GM10266 (cell line): ENCODE measurements at regions not wholly inside any gene's neighbourhood (a gene's known extent, or its start where the extent isn't known, plus 50 kb on each side); places are given as distances from the start of the nearest gene placed in this dataset.

ENCODE experiments used
- DNase-seq: peaks from one replicate; pipeline ENCODE4 v3.0.0; 2012; ENCODE audit errors: extremely low spot score
- CTCF ChIP-seq: IDR thresholded peaks from 2 replicates; pipeline ENCODE4 v1.5.1; 2012; ENCODE audit warnings: mild to moderate bottlenecking, low read depth; ENCODE audit not compliant: control insufficient read depth, insufficient read depth; ENCODE audit errors: missing control alignments

- no peak for DNase-seq
- no peak for TF ChIP-seq CTCF
Observed at GRCh38 chr2:125535089-125535488, 1120.9 kb upstream of the GYPC start.

GRCh38 chr2:125543968-125544514, 1111.9 kb upstream of the GYPC start:
- DNase-seq, result no peak
- TF ChIP-seq CTCF, result no peak

GRCh38 chr2:125553768-125554167, 1102.2 kb upstream of the GYPC start:
- no peak for DNase-seq
- TF ChIP-seq CTCF, result no peak

DNA sequence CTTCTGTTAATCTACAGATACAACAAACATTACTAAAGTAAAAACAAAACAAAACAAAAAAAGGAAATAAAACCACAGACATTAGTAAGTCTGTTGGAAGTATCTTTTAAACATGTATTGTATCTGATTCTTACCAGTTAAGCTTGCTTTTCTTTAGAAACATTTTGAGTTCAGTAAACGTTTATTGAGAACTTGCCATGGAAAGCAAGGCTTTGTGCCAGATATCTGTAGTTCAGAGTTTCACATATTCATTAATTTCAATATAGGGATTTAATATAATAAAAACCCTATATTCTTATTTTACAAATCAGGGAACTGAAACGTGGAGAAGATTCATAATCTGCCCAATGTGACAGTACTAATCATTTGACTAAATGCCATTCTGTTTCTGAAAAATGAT, 1101.0 kb upstream of the GYPC start:
- no peak for TF ChIP-seq CTCF
- no peak for DNase-seq

DNA sequence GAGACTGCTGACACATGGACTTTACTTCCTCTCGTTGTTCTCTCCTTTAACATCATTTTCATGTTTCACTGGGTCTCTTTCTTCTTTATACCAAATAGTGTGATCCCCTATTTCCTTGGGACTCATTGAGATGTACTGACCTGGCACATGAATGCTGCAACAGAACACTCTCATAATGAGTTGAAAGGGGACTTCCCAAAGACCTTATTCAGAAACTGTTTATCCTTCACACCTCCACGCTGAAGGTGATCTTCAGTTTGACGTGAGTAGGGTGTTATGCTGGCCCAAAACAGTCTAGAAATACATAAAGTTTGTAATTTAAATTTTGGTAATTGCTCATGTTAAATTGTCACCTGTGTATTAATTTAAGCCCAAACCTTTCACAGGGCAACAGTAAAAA, 1096.8 kb upstream of the GYPC start:
- TF ChIP-seq CTCF, result no peak
- DNase-seq, result peak; percentile 3

GRCh38 chr2:125560855-125561254, 1095.1 kb upstream of the GYPC start:
- TF ChIP-seq CTCF, result no peak
- no peak for DNase-seq

DNA sequence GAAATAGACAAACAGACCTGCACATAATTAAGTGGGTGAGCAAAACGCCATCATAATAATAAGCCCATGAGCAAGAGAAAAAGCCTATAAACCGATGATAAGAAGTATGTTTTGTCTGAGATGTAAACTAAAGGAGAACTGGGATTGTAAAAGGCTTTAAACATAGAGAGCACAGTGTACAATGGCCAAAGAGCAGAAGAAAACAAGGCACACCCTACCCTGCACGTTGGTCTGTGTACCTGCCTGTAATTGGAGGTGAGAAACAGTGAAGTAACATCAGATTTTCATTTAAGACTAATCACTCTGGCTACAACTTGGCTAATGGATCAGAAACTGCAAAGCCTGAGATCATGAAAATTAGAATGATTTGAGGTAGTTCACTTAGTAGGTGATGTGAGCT, 1094.7 kb upstream of the GYPC start:
- DNase-seq, result no peak
- TF ChIP-seq CTCF, result no peak
